Type B pancreatic cell (in vitro differentiated cells): ENCODE measurements at regions not wholly inside any gene's neighbourhood (a gene's known extent, or its start where the extent isn't known, plus 50 kb on each side); places are given as distances from the start of the nearest gene placed in this dataset.

Experiments used
- DNase-seq: peaks from one replicate; pipeline ENCODE4 v3.0.0; 2021; ENCODE audit warnings: mixed read lengths; ENCODE audit not compliant: unreplicated experiment; ENCODE audit errors: extremely low spot score
- H3K27ac Mint-ChIP-seq: 2 replicates; pipeline ENCODE4 v1.8.0; 2021; ENCODE audit warnings: mild to moderate bottlenecking, mixed read lengths
- H3K27me3 Mint-ChIP-seq: 2 replicates; pipeline ENCODE4 v1.8.0; 2021; ENCODE audit warnings: mixed read lengths
- H3K36me3 Mint-ChIP-seq: 2 replicates; pipeline ENCODE4 v1.8.0; 2021; ENCODE audit warnings: mixed read lengths
- H3K4me1 Mint-ChIP-seq: one replicate; pipeline ENCODE4 v1.8.0; 2021; ENCODE audit warnings: mixed read lengths; ENCODE audit not compliant: unreplicated experiment
- H3K4me3 Mint-ChIP-seq: 2 replicates; pipeline ENCODE4 v1.8.0; 2021; ENCODE audit warnings: mild to moderate bottlenecking, mixed read lengths
- H3K9me3 Mint-ChIP-seq: 2 replicates; pipeline ENCODE4 v1.8.0; 2021; ENCODE audit warnings: mixed read lengths
- CTCF ChIP-seq: fragments of 200-600 bp; sonication (generic); conservative IDR thresholded peaks from 2 replicates; pipeline ENCODE4 v1.5.0; 2021; ENCODE audit warnings: antibody characterized with exemption, mild to moderate bottlenecking

GRCh38 chr2:121124330-121124729, 160.7 kb downstream of the TFCP2L1 start:
- no peaks in the 10 kb centered on the region for H3K9me3 Mint-ChIP-seq
- H3K27ac Mint-ChIP-seq, result no peak overlapping the region
- no peaks in the 10 kb centered on the region for H3K4me1 Mint-ChIP-seq
- TF ChIP-seq CTCF, result no peak
- H3K36me3 Mint-ChIP-seq, result no peaks in the 10 kb centered on the region
- H3K27me3 Mint-ChIP-seq, result peaks cover 26% of the 10 kb centered on the region
- no peak for DNase-seq
- H3K4me3 Mint-ChIP-seq, result no peak overlapping the region

GRCh38 chr2:121125350-121125749, 159.7 kb downstream of the TFCP2L1 start:
- no peak for TF ChIP-seq CTCF
- Mint-ChIP-seq H3K27me3 (peaks cover 24% of the 10 kb centered on the region), H3K27ac (no peak overlapping the region), H3K4me1 (no peaks in the 10 kb centered on the region), H3K4me3 (no peak overlapping the region), H3K36me3 (no peaks in the 10 kb centered on the region), H3K9me3 (no peaks in the 10 kb centered on the region)
- no peak for DNase-seq

GRCh38 chr2:121128741-121129659, 156.0 kb downstream of the TFCP2L1 start:
- DNase-seq, result no peak
- no peak overlapping the region for H3K27ac Mint-ChIP-seq
- H3K36me3 Mint-ChIP-seq, result no peaks in the 10 kb centered on the region
- H3K4me3 Mint-ChIP-seq, result no peak overlapping the region
- H3K4me1 Mint-ChIP-seq, result peaks cover 6% of the 10 kb centered on the region
- TF ChIP-seq CTCF, result peak; percentile 79
- peaks cover 22% of the 10 kb centered on the region for H3K27me3 Mint-ChIP-seq
- no peaks in the 10 kb centered on the region for H3K9me3 Mint-ChIP-seq

- H3K36me3 Mint-ChIP-seq, result no peaks in the 10 kb centered on the region
- no peak overlapping the region for H3K27ac Mint-ChIP-seq
- H3K9me3 Mint-ChIP-seq, result no peaks in the 10 kb centered on the region
- no peak for DNase-seq
- peaks cover 18% of the 10 kb centered on the region for H3K27me3 Mint-ChIP-seq
- H3K4me1 Mint-ChIP-seq, result peaks cover 6% of the 10 kb centered on the region
- H3K4me3 Mint-ChIP-seq, result no peak overlapping the region
- no peak for TF ChIP-seq CTCF
These were observed 155.3 kb downstream of the TFCP2L1 start for GRCh38 chr2:121129692-121130091.

- H3K4me1 Mint-ChIP-seq, result peaks cover 6% of the 10 kb centered on the region
- H3K9me3 Mint-ChIP-seq, result no peaks in the 10 kb centered on the region
- H3K27me3 Mint-ChIP-seq, result peaks cover 16% of the 10 kb centered on the region
- no peaks in the 10 kb centered on the region for H3K36me3 Mint-ChIP-seq
- DNase-seq, result no peak
- no peak overlapping the region for H3K4me3 Mint-ChIP-seq
- no peak overlapping the region for H3K27ac Mint-ChIP-seq
- no peak for TF ChIP-seq CTCF
These were observed 154.6 kb downstream of the TFCP2L1 start for GRCh38 chr2:121130301-121130850.
